NT2/D1 (cell line): ENCODE measurements at regions not wholly inside any gene's neighbourhood (a gene's known extent, or its start where the extent isn't known, plus 50 kb on each side); places are given as distances from the start of the nearest gene placed in this dataset.

Experiments used
- SUZ12 ChIP-seq: IDR thresholded peaks from 2 replicates; pipeline ENCODE4 v1.6.1; 2011; ENCODE audit not compliant: insufficient read length, insufficient read depth; ENCODE audit errors: extremely low read depth
- YY1 ChIP-seq: IDR thresholded peaks from 2 replicates; pipeline ENCODE4 v1.6.1; 2011; ENCODE audit not compliant: insufficient read length, insufficient read depth

- TF ChIP-seq SUZ12 = no peak
- no peak for TF ChIP-seq YY1
These were observed 475.7 kb downstream of the DSC3 start for GRCh38 chr18:30566877-30567276.
